ENCODE measurements at regions not wholly inside any gene's neighbourhood (a gene's known extent, or its start where the extent isn't known, plus 50 kb on each side); places are given as distances from the start of the nearest gene placed in this dataset.
"Not testable (repeated sequence)": the region's sequence is repeated elsewhere in the genome, so short reads cannot be mapped to it uniquely, and the experiment has no call there.

DNA sequence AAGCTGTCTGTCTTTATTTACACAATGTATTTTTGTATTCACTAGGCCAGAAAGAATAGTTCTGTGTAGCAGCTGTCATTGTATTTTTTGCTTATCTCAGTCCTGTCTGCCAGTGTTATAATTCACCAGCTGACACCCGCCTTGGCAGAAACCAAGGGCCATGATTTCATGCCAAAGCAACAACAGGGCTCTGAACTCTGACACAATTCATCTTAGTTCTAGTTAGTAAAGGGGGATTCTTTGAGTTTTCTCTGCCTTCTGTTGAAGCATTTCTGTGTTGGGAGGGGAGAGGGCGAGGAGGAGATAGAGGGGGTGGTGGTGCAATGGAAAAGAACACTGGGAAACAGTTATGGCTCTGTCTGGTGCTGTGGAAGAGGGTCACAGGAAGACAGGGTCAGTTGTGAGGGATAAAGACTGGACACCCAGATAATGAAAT, 684.6 kb upstream of the MARCKS start:
- no peak for DNase-seq

DNA sequence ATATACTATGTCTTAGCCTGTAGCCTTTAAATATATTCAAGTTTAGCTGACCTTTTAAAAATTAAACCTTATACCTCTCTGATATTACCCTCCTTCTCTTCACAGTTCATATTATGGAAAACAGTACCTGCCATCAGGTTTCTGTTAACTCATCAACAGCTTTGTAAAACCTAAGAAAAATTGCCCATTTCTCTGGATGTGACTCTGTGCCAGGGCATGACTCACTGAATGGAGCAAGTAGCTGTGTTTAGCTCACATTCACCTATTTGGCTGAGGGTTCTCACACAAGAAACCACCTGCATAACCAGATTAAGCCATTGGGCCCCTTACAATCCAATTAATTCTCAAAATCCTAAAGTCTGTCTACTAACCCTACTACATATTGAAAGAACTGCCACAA, 678.8 kb upstream of the MARCKS start:
- DNase-seq, result no peak

GRCh38 chr6:113181164-113181563, 676.0 kb upstream of the MARCKS start:
- DNase-seq, result no peak

- no peak for DNase-seq
Observed at GRCh38 chr6:113182370-113183141, 674.6 kb upstream of the MARCKS start.

DNA sequence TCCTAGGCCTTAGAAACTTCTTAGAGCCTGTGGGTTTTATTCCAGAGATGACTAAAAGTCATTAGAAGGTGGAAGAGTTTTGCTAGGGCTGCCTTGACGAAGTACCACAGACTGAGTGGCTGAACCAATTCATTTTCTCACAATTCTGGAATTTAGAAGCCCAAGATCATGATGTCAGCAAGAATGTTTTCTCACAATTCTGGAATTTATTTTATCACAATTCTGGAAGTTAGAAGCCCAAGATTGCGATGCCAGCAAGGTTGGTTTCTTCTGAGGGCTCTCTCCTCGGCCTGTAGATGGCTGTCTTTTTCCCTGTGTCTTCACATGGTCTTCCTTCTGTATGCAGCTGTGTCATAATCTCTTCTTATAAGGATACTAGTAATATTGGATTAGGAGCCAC, 672.9 kb upstream of the MARCKS start:
- DNase-seq, result no peak

- DNase-seq, result no peak
Observed at GRCh38 chr6:113184736-113185135, 672.4 kb upstream of the MARCKS start.

GRCh38 chr6:113185299-113185698, 671.8 kb upstream of the MARCKS start:
- no peak for DNase-seq

DNA sequence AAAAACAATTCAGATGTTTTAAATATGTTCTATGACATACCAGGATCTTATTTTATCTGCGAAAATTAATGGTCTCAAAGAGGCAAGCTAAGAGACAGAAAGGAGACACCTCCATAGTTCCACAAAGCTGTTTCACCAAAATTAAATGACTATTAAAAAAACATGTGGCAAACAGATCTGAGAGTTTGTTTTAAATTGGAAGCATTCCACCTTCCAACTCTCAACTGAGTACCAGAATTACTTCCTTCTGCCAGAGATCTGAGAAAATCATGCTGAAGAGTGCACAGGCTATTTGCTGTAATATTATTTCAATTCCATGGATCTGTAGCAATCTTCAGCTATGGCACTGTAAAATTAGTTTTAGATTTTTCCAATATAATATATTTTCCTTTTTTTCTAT, 669.5 kb upstream of the MARCKS start:
- no peak for DNase-seq

- DNase-seq, result no peak
Observed at GRCh38 chr6:113188962-113189361, 668.2 kb upstream of the MARCKS start.

DNA sequence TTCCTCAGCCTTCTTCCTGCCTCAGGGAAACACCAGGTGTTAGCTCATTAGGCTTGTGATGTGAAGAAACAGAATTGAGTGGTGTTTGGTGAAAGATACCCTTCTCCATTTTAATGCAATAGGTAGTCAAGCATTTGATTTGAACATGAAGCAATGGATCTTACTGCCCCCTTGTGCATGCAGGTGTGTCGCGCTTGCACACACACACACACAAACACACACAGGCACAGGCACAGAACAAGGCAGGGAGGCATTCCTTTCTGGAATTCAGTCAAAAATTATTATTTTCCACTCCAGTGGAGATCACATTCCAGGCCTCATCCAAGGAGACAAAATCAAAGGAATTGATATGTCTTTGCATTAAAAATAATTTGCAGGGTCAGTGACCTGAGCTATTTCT, 667.0 kb upstream of the MARCKS start:
- DNase-seq, result no peak

- no peak for DNase-seq
Observed at GRCh38 chr6:113194090-113194489, 663.1 kb upstream of the MARCKS start.

DNA sequence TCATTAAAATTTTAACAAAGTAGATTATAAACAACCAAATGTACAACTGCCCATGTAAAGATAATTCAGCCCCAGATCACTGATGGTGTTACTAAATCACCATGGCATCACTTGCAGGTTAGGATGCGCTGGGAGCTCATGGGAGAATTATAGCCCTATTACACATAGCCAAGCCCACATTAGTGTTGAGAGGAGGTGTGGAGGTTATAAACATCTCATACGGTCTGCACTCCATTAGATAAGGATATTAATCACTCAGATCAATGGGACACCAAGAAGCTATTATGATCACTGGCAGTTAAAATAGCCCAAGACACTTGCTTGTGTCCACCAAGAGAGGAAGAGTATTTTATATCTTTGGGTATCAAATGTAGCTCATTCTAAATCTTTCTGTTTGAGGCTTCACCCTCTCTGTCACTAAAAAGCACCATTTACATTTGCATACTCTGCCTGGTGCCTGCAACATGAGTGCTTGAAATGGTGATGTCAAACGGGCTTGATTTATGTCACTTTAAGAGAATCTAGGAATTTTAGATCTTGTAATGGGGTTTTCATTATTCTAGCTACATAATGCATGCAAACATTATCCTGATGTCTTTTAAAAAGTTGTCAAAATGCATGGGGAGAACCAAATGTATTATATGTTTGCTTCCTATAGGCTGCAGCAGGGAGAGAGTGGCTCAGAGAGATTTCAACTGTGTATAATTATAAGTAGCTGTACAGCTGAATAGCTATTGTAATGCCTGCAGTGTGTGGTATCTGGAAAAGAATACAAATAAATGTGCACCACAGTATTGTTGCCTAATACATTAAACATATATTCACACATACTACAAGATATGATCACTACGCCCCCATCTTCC, 654.1 kb upstream of the MARCKS start:
- no peak for DNase-seq

GRCh38 chr6:113203715-113204110, 653.4 kb upstream of the MARCKS start:
- no peak for DNase-seq

DNA sequence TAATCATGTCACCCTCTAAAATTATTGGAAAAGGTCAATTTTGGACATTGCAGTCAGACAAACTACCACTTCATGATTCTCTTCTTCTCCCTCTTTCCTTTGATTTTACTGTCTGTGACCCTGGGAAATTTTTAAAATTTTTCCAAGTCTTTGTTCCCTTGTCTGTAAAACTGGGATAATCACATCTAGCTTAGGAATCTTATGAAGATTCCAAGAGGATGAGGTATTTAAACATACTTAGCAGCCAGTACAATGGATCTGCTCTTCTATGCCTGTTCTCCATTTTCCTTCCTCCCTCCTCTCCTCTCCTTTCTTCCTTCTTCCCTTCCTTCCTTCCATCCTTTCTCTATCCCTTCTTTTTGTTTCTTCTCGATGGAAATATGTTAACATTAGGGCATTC, 651.6 kb upstream of the MARCKS start:
- no peak for DNase-seq

DNA sequence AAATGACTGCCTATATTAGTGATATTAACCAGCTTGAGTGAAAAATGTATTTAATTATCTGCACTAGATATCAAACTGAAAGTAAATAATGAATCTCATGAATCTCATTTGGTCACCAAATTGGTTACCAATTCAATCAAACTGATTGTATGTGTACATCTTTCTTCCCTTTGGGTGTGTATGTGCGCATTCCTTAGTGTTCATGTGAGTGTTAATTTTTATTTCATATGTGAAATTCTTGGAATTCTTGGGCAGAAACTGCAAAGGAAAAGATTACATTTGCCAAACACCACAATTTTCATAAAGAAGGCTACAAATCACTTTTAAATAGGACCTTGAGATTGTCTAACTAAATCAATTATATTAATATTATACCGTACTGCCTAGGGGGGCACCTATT, 648.4 kb upstream of the MARCKS start:
- DNase-seq, result no peak

DNA sequence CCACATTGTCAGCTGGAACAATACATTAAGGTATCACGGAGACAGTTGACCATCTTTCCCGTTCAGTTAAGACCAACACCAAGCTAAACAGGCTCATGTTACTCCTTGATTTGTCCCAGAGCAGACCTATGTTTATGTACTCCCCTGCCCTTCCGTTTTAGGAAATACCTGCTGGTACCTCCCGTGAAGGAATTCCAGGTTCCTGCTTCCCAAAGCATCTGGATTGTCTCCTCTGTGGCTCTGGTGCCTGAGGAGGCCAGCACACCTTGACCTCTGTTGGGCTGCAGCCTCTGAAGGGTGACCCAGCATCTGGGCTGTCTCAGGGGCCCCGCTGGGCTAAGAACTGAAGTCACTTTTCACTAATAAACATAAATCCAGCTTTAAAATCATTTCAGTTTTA, 647.8 kb upstream of the MARCKS start:
- no peak for DNase-seq

DNA sequence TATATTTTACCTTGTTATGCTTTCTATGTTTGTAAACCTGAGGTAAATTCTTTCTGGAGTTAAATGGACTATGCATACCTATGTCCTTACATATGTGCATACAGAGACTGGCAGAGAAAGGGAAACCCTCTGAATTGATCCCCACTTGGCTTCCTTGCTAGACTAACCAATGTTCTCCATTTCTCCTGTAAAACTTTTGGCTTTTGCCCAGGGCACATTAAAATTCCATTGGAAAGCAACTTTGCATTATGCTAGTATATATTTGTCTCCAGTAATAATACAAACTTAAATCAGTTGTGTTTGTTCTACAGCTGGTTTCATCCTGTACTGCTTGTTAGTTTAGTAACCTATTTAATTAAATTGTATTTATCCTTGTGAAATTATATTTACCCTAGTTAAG, 646.0 kb upstream of the MARCKS start:
- no peak for DNase-seq

DNA sequence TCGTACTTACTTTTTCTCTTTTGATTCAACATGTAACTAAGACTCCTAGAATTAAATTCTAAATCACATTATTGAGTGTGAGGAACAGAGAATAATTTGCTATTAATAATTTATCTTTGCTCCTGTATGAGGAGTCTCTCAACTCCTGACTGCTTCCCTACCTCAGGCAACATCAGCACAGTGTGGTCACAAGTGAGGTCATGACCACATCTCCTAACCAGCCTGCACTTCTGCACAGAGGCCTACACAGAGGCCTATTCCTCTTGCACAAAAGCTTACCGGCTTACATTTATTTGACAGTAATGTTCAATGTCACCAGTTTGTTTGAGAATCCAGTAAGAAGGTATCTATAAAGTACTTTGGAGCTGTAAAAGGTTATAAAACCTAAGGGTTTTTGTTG, 637.4 kb upstream of the MARCKS start:
- DNase-seq, result no peak

DNA sequence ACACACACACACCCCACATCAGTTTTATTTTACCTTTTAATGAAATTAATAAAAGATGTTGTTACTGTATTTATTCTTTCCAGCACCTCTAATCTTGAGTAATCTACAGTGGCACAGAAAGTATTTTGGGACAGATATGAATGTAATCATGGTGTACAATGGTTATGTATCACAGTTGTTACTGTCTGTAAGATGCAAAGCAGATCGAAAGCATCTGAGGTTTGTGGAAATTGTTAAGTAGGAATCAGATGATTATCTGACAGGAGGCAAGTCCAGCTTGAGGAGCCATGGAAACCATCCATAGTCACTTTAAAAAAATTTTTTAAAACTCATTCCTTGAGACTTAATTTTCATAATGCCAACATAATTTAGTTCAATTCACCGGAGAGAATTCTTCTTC, 636.3 kb upstream of the MARCKS start:
- DNase-seq, result no peak

- DNase-seq, result no peak
Observed at GRCh38 chr6:113221850-113222249, 635.3 kb upstream of the MARCKS start.

DNA sequence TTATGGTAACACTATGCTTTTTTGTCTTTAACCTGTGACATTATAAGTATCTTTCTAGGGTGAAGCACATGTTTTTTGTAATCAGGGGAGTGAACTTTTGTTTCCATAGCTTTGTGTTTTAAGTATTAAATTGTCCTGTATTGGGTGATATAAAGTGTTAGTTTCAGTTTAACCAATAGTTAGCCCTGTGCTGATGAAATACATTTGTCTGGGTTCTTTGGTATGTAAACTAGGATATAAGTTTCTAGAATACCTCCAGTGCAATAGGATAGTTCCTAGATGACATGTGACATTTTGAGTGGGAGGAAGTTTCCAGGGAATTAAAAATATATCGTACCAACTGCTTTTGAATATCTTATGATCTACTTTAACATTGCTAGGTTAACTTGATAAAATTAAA, 611.0 kb upstream of the MARCKS start:
- no peak for DNase-seq

DNA sequence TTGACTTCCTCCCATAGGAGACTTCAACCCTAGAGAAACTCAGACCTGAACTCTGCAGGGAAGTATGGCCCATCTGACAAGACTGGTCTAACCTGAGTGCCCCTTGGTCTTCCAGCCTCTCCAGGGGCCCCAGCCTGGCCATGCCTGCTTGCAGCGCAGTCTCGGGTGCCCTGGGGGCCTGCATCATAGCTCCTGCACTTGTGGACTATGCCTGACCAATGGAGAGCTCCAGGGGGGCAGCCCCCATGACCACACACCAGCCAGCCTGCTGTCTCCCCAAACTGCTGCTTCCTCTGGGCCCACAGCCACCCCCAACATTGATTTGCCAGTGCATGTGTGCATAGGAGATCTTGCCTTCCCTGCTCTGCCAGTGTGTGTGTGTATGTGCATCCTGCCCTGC, 608.6 kb upstream of the MARCKS start:
- no peak for DNase-seq

- not testable (repeated sequence) for DNase-seq
Observed at GRCh38 chr6:113254194-113254593, 603.0 kb upstream of the MARCKS start.

GRCh38 chr6:113258771-113259170, 598.4 kb upstream of the MARCKS start:
- no peak for DNase-seq
